ENCODE measurements at regions not wholly inside any gene's neighbourhood (a gene's known extent, or its start where the extent isn't known, plus 50 kb on each side); places are given as distances from the start of the nearest gene placed in this dataset.

- H3K4ac ChIP-seq (ENCODE audit: low read depth, low read length): no peak overlapping the region
- H3K4me2 ChIP-seq (ENCODE audit: low read length): no peak overlapping the region
- no peak overlapping the region for H2AK5ac ChIP-seq (ENCODE audit: low read length)
- no peak overlapping the region for H3K9ac ChIP-seq (ENCODE audit: low read length)
- no peak overlapping the region for H3K4me3 ChIP-seq (ENCODE audit: low read depth, low read length)
- no peak overlapping the region for H2BK120ac ChIP-seq (ENCODE audit: insufficient read depth, low read length, poor library complexity)
- no peak overlapping the region for H4K91ac ChIP-seq (ENCODE audit: low read depth, low read length)
- H4K12ac ChIP-seq (ENCODE audit: low read depth, low read length): no peak overlapping the region
- H2BK5ac ChIP-seq (ENCODE audit: low read depth, low read length, poor library complexity): no peak overlapping the region
- H3K79me2 ChIP-seq (ENCODE audit: control insufficient read depth, insufficient read depth, low read length, poor library complexity): no peaks in the 10 kb centered on the region
- no peak overlapping the region for H3K27ac ChIP-seq (ENCODE audit: low read depth, low read length)
- no peak overlapping the region for H3K18ac ChIP-seq (ENCODE audit: low read length)
- H3K27me3 ChIP-seq (ENCODE audit: insufficient read depth, low read length): no peaks in the 10 kb centered on the region
- no peak overlapping the region for H3K14ac ChIP-seq (ENCODE audit: low read length)
- WGBS (ENCODE audit: extremely low coverage, insufficient coverage, insufficient read length): no CpG with 5 or more reads among the region's 6 CpGs
- no peak overlapping the region for H4K8ac ChIP-seq (ENCODE audit: low read depth, low read length)
- H3K36me3 ChIP-seq (ENCODE audit: control insufficient read depth in 1 of 2, insufficient read depth in 2 of 2, low read length in 2 of 2): no peaks in the 10 kb centered on the region
- no peak for DNase-seq
- peaks cover 4% of the 10 kb centered on the region for H3K9me3 ChIP-seq (ENCODE audit: insufficient read depth, low read depth, low read length)
- H3K4me1 ChIP-seq (ENCODE audit: control insufficient read depth in 1 of 2, insufficient read depth in 2 of 2, low read length in 2 of 2): no peaks in the 10 kb centered on the region
- H2AFZ ChIP-seq (ENCODE audit: insufficient read depth, low read length, poor library complexity): no peak overlapping the region
- no peak overlapping the region for H3K23ac ChIP-seq (ENCODE audit: low read length)
- H2BK12ac ChIP-seq (ENCODE audit: low read length): no peak overlapping the region
- no peaks in the 10 kb centered on the region for H3K79me1 ChIP-seq (ENCODE audit: low read length)
Observed at GRCh38 chr2:30326497-30326896, 95.2 kb downstream of the LBH start.

DNA sequence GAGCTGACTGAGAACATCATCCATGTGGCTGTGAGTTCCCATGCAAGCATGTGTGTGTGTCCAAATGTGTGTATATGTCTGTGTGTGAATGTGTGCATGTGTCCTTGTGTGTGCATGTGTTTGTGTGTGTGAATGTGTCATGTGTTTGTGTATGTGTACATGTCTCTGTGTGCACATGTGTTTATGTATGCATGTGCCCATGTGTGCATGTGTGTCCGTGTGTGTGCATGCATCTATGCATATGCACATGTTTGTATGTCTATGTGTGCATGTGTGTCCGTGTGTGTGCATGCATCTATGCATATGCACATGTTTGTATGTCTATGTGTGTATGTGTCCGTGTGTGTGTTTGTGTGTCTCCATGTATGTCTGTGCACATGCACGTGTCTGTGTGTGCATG, 99.7 kb downstream of the LBH start:
- H3K4ac ChIP-seq (ENCODE audit: low read depth, low read length): no peak overlapping the region
- no peak overlapping the region for H3K4me2 ChIP-seq (ENCODE audit: low read length)
- H3K79me1 ChIP-seq (ENCODE audit: low read length): no peaks in the 10 kb centered on the region
- no peak overlapping the region for H2BK120ac ChIP-seq (ENCODE audit: insufficient read depth, low read length, poor library complexity)
- H3K18ac ChIP-seq (ENCODE audit: low read length): no peak overlapping the region
- H3K14ac ChIP-seq (ENCODE audit: low read length): no peak overlapping the region
- H2BK5ac ChIP-seq (ENCODE audit: low read depth, low read length, poor library complexity): no peak overlapping the region
- peaks cover 9 to 12% of the 10 kb centered on the region in 2 experiments for H3K4me1 ChIP-seq (ENCODE audit: control insufficient read depth in 1 of 2, insufficient read depth in 2 of 2, low read length in 2 of 2)
- peak overlapping the region; percentile 53 for H3K9ac ChIP-seq (ENCODE audit: low read length)
- no peak overlapping the region for H2BK12ac ChIP-seq (ENCODE audit: low read length)
- peaks cover 9% of the 10 kb centered on the region for H3K9me3 ChIP-seq (ENCODE audit: insufficient read depth, low read depth, low read length)
- peak overlapping the region; percentile 31 for H3K4me3 ChIP-seq (ENCODE audit: low read depth, low read length)
- H3K23ac ChIP-seq (ENCODE audit: low read length): peak overlapping the region; percentile 88
- no peak for DNase-seq
- no peak overlapping the region for H4K91ac ChIP-seq (ENCODE audit: low read depth, low read length)
- H3K27ac ChIP-seq (ENCODE audit: low read depth, low read length): no peak overlapping the region
- H4K8ac ChIP-seq (ENCODE audit: low read depth, low read length): no peak overlapping the region
- H3K79me2 ChIP-seq (ENCODE audit: control insufficient read depth, insufficient read depth, low read length, poor library complexity): no peaks in the 10 kb centered on the region
- no CpG with 5 or more reads among the region's 4 CpGs for WGBS (ENCODE audit: extremely low coverage, insufficient coverage, insufficient read length)
- H2AK5ac ChIP-seq (ENCODE audit: low read length): no peak overlapping the region
- H3K36me3 ChIP-seq (ENCODE audit: control insufficient read depth in 1 of 2, insufficient read depth in 2 of 2, low read length in 2 of 2): no peaks in the 10 kb centered on the region
- H2AFZ ChIP-seq (ENCODE audit: insufficient read depth, low read length, poor library complexity): no peak overlapping the region
- H4K12ac ChIP-seq (ENCODE audit: low read depth, low read length): no peak overlapping the region
- no peaks in the 10 kb centered on the region for H3K27me3 ChIP-seq (ENCODE audit: insufficient read depth, low read length)

DNA sequence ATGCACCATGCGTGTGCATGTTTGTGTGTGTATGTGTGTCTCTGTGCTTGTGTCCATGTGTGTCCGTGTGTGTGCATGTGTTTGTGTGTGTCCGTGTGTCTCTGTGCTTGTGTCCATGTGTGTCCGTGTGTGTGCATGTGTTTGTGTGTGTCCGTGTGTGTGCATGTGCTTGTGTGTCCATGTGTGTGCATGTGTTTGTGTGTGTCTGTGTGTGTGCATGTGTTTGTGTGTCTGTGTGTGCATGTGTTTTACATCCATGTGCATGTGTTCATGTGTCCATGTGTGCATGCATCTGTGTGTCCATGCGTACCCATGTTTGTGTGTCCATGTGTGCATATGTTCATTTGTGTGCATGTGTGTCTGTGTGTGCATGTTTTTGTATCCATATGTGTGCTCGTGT, 100.5 kb downstream of the LBH start:
- DNase-seq: no peak
- H3K4me2 ChIP-seq (ENCODE audit: low read length): no peak overlapping the region
- H4K91ac ChIP-seq (ENCODE audit: low read depth, low read length): no peak overlapping the region
- H2AFZ ChIP-seq (ENCODE audit: insufficient read depth, low read length, poor library complexity): no peak overlapping the region
- H3K9ac ChIP-seq (ENCODE audit: low read length): no peak overlapping the region
- no peak overlapping the region for H2BK5ac ChIP-seq (ENCODE audit: low read depth, low read length, poor library complexity)
- H3K27ac ChIP-seq (ENCODE audit: low read depth, low read length): no peak overlapping the region
- H3K79me1 ChIP-seq (ENCODE audit: low read length): no peaks in the 10 kb centered on the region
- H3K4ac ChIP-seq (ENCODE audit: low read depth, low read length): no peak overlapping the region
- no CpG with 5 or more reads among the region's 7 CpGs for WGBS (ENCODE audit: extremely low coverage, insufficient coverage, insufficient read length)
- no peak overlapping the region for H4K8ac ChIP-seq (ENCODE audit: low read depth, low read length)
- no peak overlapping the region for H2BK12ac ChIP-seq (ENCODE audit: low read length)
- H3K14ac ChIP-seq (ENCODE audit: low read length): no peak overlapping the region
- H3K23ac ChIP-seq (ENCODE audit: low read length): no peak overlapping the region
- no peak overlapping the region for H2AK5ac ChIP-seq (ENCODE audit: low read length)
- H3K18ac ChIP-seq (ENCODE audit: low read length): no peak overlapping the region
- no peaks in the 10 kb centered on the region for H3K36me3 ChIP-seq (ENCODE audit: control insufficient read depth in 1 of 2, insufficient read depth in 2 of 2, low read length in 2 of 2)
- H3K9me3 ChIP-seq (ENCODE audit: insufficient read depth, low read depth, low read length): peaks cover 9% of the 10 kb centered on the region
- H4K12ac ChIP-seq (ENCODE audit: low read depth, low read length): no peak overlapping the region
- no peaks in the 10 kb centered on the region for H3K79me2 ChIP-seq (ENCODE audit: control insufficient read depth, insufficient read depth, low read length, poor library complexity)
- H2BK120ac ChIP-seq (ENCODE audit: insufficient read depth, low read length, poor library complexity): no peak overlapping the region
- H3K27me3 ChIP-seq (ENCODE audit: insufficient read depth, low read length): no peaks in the 10 kb centered on the region
- H3K4me1 ChIP-seq (ENCODE audit: control insufficient read depth in 1 of 2, insufficient read depth in 2 of 2, low read length in 2 of 2): peaks cover 11 to 12% of the 10 kb centered on the region in 2 experiments
- H3K4me3 ChIP-seq (ENCODE audit: low read depth, low read length): peak overlapping the region; percentile 11

GRCh38 chr2:30332791-30333453, 101.6 kb downstream of the LBH start:
- no CpG with 5 or more reads among the region's 4 CpGs for WGBS (ENCODE audit: extremely low coverage, insufficient coverage, insufficient read length)
- H4K91ac ChIP-seq (ENCODE audit: low read depth, low read length): no peak overlapping the region
- H3K79me2 ChIP-seq (ENCODE audit: control insufficient read depth, insufficient read depth, low read length, poor library complexity): no peaks in the 10 kb centered on the region
- no peak overlapping the region for H3K23ac ChIP-seq (ENCODE audit: low read length)
- H3K4me2 ChIP-seq (ENCODE audit: low read length): no peak overlapping the region
- H2BK12ac ChIP-seq (ENCODE audit: low read length): no peak overlapping the region
- H3K36me3 ChIP-seq (ENCODE audit: control insufficient read depth in 1 of 2, insufficient read depth in 2 of 2, low read length in 2 of 2): no peaks in the 10 kb centered on the region
- H3K4ac ChIP-seq (ENCODE audit: low read depth, low read length): no peak overlapping the region
- H2BK120ac ChIP-seq (ENCODE audit: insufficient read depth, low read length, poor library complexity): no peak overlapping the region
- H3K27me3 ChIP-seq (ENCODE audit: insufficient read depth, low read length): no peaks in the 10 kb centered on the region
- no peak overlapping the region for H2AK5ac ChIP-seq (ENCODE audit: low read length)
- H3K4me1 ChIP-seq (ENCODE audit: control insufficient read depth in 1 of 2, insufficient read depth in 2 of 2, low read length in 2 of 2): peaks cover 12 to 14% of the 10 kb centered on the region in 2 experiments
- H4K12ac ChIP-seq (ENCODE audit: low read depth, low read length): no peak overlapping the region
- H2BK5ac ChIP-seq (ENCODE audit: low read depth, low read length, poor library complexity): no peak overlapping the region
- H4K8ac ChIP-seq (ENCODE audit: low read depth, low read length): no peak overlapping the region
- H3K27ac ChIP-seq (ENCODE audit: low read depth, low read length): no peak overlapping the region
- DNase-seq: no peak
- H3K4me3 ChIP-seq (ENCODE audit: low read depth, low read length): no peak overlapping the region
- H3K18ac ChIP-seq (ENCODE audit: low read length): no peak overlapping the region
- H3K79me1 ChIP-seq (ENCODE audit: low read length): no peaks in the 10 kb centered on the region
- no peak overlapping the region for H2AFZ ChIP-seq (ENCODE audit: insufficient read depth, low read length, poor library complexity)
- no peak overlapping the region for H3K14ac ChIP-seq (ENCODE audit: low read length)
- H3K9ac ChIP-seq (ENCODE audit: low read length): no peak overlapping the region
- H3K9me3 ChIP-seq (ENCODE audit: insufficient read depth, low read depth, low read length): peaks cover 9% of the 10 kb centered on the region

Measured in trophoblast cell (in vitro differentiated cells and primary cell).